ENCODE measurements at regions not wholly inside any gene's neighbourhood (a gene's known extent, or its start where the extent isn't known, plus 50 kb on each side); places are given as distances from the start of the nearest gene placed in this dataset.
A peak's percentile ranks its signal among the peaks of the same experiment; 100 is the strongest.

DNA sequence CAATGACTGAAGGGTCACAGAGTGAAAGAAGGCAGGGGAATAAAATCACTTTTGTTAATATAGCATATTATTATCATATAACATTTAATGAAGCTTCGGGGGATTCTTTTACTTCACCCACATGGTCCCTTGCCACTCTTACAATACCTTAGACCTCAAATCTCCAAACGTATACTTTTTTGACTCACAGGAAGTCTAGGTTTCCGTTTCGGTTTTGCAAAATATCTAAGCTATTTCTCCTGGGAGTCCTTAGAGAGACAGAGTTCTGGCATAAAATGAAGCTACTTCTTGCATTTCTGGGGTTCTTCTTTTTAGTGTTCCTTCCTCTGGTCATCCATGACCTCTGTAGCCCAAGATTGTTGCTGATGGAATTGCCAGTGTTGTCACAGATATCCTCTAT lies 590.5 kb upstream of the ATP2B1 start:
- no peak for DNase-seq

DNA sequence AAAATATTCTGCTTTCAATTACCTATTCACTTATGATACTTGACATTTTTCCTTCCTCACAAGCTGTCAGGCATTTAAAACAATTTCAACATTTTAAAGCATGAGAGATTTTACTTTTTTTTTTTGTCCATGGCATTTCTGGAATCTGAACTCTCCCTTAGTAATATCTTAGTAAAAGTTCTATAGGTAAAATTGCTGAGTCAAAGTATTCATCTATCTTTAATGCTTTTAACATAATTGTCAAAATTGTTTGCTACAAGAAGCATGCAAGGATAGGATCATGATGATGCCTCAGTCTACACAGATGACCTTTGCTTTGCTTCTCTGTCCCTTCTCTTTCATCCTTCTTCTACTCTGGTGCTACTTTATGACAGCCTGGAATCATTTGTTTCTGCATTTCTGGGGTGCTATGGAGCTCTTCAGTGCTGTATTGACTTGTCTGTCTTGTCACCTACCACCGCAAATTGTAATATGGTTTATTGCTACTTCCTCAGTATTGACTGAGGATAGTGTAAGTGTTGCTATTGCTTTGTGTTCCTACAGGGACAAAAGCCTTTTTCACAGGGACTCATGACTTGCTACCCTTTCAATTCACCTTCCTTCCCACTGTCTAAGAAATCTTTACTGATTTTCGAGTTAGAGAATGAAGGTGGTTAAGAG lies 589.8 kb upstream of the ATP2B1 start:
- no peak for DNase-seq

DNA sequence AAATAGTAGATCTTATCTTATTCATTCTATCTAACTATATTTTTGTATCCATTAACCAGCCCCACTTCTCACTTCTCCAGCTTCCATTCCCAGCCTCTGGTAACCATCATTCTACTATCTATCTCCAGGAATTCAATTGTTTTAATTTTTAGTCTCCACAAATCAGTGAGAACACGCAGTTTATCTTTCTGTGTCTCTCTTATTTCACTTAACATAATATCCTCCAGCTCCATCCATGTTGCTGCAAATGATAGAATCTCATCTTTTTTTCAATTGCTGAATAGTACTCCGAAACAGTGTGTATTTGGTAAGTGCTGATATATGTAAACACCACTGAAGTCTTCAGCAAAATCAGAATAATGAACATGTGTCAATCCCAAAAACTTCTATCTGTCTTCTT lies 587.2 kb upstream of the ATP2B1 start:
- DNase-seq: no peak

DNA sequence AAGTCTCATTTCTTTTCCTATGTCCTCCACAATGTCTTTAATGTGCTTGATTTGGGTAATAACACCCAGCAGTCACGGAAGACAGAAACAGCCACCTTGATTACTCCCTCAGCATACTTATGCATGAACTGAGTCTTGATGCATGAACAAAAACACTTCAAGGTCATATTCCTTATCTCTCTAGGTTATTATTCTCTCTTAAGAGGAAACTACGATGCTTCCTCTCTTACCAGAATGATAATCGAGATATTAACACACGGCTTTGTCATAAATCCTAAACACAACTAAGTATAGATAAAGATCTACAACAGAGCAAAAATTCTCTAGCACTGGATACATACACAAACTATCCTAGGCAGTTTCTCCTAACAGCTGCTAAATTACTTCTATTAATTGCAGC lies 583.5 kb upstream of the ATP2B1 start:
- no peak for DNase-seq

DNA sequence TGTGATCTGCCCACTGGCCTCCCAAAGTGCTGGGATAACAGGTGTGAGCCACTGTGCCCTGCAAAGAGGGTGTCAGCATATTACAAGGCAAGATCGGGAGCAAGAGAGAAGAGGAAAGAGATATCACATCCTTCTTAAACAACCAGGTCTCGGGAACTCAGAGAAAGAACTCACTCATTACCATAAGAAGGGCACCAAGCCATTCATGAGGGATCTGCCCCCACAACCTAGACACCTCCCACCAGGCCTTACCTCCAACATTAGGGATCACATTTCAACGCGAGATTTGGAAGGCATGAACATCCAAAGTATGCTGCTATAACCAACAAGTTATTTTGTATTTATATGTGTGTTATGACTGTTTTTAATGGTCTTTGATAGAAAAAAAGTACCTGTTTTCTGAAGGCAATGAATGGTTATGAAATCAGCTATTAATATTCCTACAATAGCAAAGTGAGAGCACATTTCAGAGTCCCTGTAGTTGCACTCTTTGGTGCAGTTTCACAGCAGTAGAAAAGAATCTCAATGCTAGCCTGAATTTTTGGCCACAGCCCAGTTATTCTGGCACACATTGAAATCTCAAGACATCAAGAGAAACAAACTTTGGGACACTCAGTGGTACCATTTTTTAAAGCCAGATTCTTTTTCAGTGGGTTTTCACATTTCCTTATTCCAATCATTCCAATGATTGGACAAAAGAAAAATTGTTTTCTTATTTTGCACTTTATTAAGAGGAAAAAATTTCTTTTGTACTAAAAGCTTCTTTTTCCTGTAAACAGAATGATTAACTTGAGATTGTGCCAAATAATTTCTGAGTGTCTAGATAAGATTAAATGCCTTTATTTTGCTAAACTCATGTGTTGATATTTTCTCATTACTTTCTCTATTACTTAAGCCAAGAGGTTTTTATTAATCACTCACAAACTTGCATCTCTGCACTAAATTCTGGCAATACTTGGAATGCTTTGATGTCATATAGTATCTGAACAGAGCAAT lies 582.6 kb upstream of the ATP2B1 start:
- no peak for DNase-seq

DNA sequence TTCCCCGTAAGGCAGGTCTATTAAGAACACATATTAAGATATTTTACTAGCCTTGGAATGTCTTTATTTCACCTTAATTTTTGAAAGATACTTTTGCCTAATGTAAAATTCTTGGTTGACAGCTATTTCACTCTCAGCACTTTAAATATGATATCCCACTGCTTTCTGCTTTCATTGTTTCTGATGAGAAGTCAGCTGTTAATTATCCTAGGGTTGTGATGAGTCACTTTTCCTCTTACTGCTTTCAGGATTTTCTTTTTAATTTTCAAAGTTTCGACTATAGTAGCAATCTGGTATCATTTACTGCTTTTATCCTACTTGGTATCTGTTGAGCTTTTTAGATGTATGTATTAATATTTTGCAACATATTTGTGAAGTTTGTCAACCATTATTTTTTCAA lies 578.9 kb upstream of the ATP2B1 start:
- no peak for DNase-seq

DNA sequence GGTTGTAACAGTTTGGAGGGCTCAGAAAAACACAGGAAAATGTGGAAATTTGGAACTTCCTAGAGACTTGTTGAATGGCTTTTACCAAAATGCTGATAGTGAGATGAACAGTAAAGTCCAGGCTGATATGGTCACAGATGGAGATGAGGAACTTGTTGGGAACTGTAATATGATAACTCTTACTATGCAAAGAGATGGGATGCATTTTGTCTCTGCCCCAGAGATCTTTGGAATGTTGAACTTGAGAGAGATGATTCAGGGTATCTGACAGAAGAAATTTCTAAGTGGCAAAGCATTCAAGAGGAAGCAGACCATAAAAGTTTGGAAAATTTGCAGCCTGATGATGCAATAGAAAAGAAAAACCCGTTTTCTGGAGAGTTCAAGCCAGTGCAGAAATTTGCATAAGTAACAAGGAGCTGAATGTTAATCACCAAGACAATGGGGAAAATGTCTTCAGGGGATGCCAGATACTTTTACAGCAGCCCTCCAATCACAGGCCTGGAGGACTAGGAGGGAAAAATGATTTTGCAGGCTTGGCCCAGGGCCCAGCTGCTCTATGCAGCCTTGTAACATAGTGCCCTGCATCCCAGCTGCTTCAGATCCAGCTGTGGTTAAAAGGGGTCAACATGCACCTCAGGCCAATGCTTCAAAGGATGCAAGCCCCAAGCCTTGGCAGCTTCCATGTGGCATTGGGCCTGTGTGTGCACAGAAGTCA lies 572.7 kb upstream of the ATP2B1 start:
- DNase-seq: no peak

DNA sequence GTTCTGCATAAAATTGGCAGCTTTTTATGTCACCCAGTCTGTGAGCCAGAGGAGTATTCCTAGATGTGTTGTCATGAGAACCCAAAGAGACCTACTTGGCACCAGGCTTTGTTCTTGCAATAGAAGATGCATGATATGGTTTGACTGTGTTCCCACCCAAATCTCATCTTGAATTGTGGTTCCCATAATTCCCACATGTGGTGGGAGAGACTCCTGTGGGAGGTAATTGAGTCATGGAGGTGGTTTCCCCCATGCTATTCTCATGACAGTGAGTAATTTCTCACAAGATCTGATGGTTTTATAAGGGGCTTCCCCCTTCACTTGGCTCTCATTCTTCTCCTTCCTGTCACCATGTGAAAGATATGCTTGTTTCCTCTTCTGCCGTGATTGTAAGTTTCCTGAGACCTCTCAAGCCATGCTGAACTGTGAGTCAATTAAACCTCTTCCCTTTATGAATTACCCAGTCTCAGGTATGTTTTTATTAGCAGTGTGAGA lies 572.0 kb upstream of the ATP2B1 start:
- DNase-seq: no peak

DNA sequence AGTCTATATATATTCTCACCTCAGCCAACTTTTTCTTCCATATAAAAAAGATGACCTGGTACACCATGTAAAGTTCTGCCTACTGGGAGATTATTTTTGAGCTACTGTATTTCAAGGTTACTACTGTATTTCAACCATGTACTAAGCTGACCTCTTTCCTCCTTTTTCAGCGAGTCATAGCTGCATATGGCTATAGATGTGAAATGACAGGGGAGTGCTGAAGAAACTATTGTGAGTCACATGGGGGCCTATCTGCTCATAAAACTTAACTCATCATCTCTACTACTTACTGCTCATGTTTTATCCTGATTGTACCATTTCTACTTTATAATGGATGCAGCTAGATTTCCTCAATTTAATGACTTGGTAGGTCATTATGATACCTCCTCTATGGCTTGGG lies 571.4 kb upstream of the ATP2B1 start:
- DNase-seq: no peak

DNA sequence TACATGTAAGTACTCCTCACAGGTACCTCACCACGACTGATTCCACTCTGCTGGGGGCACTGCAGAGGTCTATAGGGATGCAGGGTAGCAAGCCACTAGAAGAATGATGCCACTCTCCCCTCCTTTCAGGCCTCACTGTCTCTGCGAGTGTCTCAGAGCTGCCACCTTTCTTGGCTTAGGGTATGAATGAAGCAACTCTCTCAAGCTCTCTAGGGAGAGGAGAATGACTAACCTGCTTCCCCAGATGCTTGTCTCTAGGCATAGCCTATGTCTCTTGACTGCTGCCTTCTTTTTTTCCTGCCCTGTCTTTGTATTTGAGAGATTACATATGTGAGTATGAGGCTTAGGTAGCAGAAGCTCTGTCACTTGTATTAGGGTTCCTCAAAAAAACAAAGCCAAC lies 566.5 kb upstream of the ATP2B1 start:
- no peak for DNase-seq

DNA sequence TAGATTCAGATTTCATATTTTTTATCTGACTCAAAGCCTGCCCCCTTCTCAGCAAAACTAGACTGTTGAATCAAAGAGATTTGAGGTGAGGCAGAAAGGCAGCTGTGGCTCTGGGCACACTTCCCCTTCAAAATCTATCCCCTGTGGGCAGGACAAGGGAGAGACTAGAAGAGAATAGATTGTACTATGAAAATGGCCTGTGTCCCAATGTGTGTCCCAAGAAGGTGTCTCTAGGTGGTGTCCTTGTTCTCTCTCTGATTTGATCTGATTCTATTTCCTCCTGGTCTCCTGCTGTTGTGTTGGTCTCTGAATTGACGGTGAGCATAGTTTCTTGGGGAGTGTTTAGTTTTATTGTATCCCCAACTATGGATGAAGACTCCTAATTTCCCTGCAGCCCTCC lies 565.8 kb upstream of the ATP2B1 start:
- DNase-seq: no peak

DNA sequence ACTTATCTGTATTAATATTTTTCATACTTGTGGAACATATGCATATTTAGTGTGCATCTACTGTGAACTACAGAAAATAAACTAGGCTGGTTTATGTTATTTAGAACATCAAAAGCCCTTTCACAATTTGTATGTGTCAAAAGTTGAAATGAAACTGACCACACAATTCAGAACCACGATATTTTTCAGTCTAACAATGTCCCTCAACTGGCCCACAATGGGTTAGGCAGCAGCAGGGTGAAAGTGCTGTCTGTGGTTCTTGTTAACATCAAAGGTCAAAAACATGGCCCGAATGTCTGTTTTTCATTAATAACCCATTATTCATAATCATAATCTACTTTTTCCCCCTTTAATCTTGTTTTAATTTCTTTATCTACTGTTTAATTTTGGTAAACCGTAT lies 559.9 kb upstream of the ATP2B1 start:
- no peak for DNase-seq

DNA sequence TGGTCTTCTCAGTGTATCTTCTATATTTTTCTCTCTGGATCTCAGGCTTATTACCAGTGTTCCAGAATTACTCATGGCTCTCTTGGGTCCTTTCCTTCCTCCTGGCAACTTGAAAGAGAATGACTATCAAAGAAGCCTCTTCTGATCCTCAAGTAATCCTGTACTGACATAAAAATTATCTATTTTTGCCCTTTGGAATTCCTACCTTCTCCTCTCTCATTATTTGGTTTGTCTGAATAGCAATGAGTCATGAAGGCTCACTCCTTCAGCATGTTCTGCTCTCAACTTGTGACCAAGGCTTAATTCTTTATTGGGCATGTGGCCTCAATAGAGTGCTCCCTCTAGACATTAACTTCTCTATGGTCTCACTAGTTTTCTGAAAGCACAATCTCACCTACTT lies 553.6 kb upstream of the ATP2B1 start:
- no peak for DNase-seq

DNA sequence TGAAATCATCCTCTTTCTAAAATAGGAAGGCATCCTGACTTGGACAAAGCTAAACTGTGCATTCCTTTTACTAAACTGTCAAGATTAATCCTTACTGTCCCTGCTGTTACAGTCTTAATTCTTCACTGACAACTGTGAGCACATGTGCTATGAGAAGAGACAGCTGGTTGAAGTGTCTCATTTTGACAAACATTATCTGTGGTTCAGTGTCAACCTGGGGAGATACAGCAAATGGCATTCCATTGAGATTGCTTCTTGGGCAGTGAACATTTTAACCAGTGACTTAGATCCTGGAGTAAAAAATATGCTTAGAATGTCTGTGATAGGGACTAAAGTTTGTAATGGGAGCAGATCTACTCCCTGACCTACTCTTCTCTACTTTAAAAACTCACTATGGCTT lies 552.6 kb upstream of the ATP2B1 start:
- no peak for DNase-seq

DNA sequence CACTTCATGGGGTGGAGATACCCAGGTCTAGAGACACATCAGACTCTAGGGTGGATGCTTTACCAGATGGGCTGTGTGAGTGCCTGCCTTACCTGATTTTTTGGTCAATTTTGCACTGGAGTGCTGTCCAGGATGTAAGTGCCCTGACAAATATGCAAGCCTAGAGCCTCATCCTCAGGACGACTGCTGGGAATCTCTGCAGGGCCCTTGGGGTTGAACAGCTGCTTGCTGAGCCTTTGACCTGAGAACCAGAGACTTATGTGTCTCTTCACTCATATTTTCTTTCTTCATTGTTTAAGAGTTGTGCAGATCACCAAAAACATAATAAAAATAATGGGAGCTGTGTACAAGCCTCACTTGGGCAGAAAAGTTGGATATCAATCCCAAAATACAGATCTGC lies 551.5 kb upstream of the ATP2B1 start:
- DNase-seq: no peak

DNA sequence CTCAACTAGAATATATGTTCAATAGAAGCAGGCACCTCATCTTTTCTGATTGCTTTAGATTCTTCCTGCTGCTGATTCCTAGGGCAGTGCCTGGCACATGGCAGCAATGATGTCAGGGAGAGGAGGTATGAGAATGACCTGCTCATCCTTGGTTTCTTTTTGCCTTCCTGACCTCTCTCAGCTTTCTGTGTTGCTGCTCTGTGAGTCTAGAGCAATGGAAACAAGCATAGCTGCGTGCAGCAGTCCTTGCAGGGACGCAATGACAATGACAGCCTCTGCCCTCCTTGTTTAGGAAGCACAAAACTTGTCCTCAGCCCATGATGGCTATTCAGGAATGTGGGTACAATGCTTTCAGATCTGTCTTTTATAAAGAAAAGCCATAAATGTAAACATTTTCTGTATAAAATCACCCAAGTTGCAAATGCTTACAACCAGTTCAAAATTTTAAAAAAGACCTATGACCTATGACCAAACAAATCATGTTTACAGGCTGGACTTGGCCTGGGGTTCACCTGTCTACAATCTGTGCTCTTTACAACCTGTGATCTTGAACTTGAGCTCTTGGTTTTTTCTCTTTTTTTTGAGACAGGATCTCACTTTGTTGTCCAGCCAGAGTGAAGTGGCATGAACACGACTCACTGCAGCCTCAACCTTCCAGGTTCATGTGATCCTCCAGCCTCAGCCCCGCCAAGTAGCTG lies 549.4 kb upstream of the ATP2B1 start:
- no peak for DNase-seq

DNA sequence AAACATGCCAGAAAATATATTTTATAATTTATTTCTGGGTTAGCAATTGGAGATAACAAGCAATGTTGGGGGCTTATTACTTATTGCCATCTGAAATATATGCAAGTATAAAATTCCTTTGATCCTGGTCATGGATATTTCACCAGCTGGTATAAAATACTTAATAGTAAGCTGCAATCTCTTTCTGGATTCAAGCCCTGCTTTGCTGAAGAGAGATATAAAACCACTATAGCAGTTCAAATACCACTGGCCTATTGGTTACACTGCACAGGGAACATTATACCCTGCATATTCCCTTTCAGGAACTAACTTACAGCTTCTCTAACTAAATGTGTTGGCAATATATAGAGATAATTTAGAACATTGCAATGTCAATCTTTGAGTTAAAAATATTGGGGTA lies 546.2 kb upstream of the ATP2B1 start:
- no peak for DNase-seq

DNA sequence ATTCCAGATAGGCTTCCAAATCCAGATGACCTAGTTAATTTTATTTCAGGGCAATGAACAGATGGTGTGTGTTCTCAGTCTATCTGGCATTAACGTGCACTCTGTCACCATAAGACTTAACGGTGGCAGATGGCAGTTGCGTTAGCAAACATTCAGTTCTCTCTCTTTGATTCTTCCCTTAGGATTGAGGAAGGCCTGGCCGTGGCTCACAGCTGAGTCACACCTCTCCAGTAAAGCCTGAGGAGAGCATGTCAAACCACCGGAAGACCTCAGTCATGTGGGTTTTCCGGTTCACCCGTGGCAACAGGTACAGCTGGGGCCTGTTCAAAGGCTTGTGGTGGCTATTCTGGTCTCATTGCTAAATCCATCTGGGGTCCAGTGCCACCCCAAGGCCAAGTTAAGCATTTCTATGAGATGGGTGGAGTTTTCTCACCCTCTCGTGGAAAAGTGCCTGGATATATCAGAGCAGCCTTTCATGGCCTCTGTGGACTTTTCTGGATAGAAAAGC lies 545.1 kb upstream of the ATP2B1 start:
- DNase-seq: peak; percentile 13

DNA sequence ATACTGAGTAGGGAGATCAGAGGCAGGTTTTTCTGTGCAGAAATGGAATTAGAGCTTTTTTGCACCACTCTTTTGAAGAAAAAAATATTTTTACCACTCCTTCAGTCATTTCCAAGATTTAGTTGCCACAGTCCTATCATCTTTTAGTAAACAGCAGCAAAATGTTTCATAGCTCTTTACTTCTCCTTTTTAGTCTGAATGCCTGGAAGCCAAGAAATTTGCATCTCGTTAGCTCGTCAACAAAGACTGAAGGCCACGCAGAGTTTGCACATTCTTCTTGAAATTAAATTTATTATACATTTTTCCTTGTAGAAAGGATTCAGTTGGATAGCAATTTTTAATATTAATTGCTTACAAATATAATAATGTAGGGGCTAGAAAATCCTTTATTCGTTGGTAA lies 544.5 kb upstream of the ATP2B1 start:
- DNase-seq: no peak

DNA sequence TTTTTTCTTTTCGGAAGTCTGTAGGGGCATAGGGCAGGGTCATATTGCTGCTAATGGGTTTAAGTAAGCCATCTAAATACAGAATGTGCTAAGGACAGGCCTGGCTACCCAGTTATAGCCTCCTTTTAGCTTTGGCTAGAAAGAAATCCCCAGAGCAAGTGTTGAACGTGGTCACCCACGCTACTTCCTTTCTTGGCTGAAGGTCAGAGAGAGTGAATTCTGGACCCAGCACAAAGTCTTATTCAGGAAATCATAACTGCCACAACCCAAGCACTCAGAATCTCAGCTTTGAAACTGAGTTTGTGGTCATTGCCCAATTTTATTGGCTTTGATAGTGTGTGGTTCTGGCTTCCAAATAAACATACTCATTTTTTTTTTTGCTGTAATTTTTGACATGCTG lies 542.1 kb upstream of the ATP2B1 start:
- no peak for DNase-seq

DNA sequence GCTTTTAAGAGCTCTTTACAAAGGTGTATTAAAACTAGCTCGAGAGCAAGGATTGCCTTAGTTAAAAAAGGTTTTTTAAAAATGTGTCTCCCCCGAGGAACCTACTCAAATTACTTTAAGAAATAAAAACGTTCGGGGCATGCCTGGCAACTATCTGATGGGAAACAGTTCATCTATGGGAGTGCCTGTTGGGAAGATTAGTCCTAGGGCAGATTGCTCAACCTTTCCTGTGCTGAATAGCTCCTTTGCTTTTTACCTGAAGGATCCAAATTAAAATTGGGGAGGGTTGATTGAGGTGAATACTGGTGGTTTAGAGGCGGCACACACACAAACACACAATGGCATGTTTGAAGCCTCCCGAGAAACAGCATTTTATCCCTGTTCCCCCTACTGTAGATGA lies 541.4 kb upstream of the ATP2B1 start:
- DNase-seq: no peak

DNA sequence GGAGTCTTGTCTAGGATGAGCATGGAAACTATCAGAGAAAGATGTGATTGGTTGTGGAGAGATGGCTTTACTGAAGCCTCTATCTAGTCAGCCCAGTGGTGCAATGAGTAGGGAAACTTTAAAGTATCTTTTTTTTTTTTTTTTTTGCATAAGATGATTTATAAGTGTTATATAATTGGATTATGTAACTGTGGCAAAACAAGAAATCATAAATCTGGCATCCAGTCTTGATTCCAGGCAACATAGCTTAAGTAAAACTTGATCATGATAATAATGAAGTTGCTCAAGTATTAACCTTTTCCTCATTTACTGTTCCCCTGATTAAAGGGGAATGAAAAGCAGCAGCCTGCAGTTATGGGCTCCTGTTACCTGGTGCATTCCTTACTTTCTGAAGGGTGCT lies 538.0 kb upstream of the ATP2B1 start:
- DNase-seq: no peak

DNA sequence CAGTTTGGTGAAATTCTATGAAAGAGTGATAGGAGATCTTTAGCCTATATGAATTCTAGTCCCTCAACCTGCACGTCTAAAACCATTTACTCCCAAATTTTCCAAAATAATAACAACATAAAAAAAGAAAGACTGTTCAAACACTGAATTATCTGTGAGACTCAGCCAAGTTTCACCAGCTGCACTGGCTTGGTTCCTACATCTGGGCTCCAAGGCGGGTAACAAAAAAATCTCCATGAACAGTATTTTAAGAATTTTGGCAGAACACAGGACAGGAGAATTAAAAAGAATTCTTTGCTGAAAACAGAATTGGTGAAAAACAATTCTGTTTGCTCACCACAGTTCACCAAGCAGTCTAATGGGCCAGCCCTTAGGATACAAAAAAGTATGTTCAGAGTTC lies 536.8 kb upstream of the ATP2B1 start:
- DNase-seq: no peak

Measured in activated gamma-delta T cell treated with Interleukin-2 at 50 U/mL for 16 hours (primary cell).